ENCODE measurements at regions not wholly inside any gene's neighbourhood (a gene's known extent, or its start where the extent isn't known, plus 50 kb on each side); places are given as distances from the start of the nearest gene placed in this dataset.

DNA sequence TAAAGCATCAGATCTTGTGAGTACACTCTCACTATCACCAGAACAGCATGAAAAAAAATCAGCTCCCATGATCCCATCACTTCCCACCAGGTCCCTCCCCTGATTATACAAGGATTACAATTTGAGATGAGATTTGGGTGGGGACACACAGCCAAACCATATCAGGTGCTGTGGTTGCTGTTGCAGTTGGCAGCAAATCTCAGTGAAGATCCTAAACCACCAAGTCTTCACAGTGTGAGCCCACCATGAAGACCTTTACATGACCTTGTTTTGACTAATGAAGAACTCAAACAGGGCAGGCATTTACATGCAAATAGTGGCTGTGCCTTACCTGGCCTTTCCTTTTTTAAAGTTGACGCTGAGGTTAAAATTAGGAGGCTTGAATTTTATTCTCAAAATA lies 242.6 kb downstream of the ACTR3B start:
- BruUV-seq (replicated peaks) = no TSS peak
- H3K9me3 ChIP-seq (ENCODE audit: low read depth, low read length, poor library complexity, severe bottlenecking) = no peaks in the 10 kb centered on the region
- TF ChIP-seq EZH2 (IDR thresholded peaks at IDR 0.05; ENCODE audit: borderline replicate concordance, low read depth, low read length, poor library complexity, severe bottlenecking) = no peak
- TF ChIP-seq, protein P1, sequence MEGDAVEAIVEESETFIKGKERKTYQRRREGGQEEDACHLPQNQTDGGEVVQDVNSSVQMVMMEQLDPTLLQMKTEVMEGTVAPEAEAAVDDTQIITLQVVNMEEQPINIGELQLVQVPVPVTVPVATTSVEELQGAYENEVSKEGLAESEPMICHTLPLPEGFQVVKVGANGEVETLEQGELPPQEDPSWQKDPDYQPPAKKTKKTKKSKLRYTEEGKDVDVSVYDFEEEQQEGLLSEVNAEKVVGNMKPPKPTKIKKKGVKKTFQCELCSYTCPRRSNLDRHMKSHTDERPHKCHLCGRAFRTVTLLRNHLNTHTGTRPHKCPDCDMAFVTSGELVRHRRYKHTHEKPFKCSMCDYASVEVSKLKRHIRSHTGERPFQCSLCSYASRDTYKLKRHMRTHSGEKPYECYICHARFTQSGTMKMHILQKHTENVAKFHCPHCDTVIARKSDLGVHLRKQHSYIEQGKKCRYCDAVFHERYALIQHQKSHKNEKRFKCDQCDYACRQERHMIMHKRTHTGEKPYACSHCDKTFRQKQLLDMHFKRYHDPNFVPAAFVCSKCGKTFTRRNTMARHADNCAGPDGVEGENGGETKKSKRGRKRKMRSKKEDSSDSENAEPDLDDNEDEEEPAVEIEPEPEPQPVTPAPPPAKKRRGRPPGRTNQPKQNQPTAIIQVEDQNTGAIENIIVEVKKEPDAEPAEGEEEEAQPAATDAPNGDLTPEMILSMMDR (conservative IDR thresholded peaks at IDR 0.05; ENCODE audit: low read depth, low read length) = no peak
- ChIA-PET POLR2A (ENCODE audit: low non-redundant PET) (no interaction called here), CTCF (no interaction called here)
- no peaks in the 10 kb centered on the region for H3K4me1 ChIP-seq (ENCODE audit: insufficient read depth, low read length, poor library complexity, severe bottlenecking)
- no peak overlapping the region for H3K4me3 ChIP-seq (ENCODE audit: low read depth, low read length, poor library complexity, severe bottlenecking)
- no peaks in the 10 kb centered on the region for H3K36me3 ChIP-seq (ENCODE audit: insufficient read depth, low read length, poor library complexity, severe bottlenecking)
- DNase-seq (ENCODE audit: low spot score) = no peak
- peaks cover 18% of the 10 kb centered on the region for H3K27me3 ChIP-seq (replicated peaks; ENCODE audit: insufficient read depth, low read depth, low read length, poor library complexity)
- H3K27ac ChIP-seq (ENCODE audit: low read depth, low read length, poor library complexity, severe bottlenecking) = no peak overlapping the region
- intact Hi-C loops (cut with micrococcal nuclease; ENCODE audit: unreplicated experiment) = no loop called here

- peaks cover 14% of the 10 kb centered on the region for H3K27me3 ChIP-seq (replicated peaks; ENCODE audit: insufficient read depth, low read depth, low read length, poor library complexity)
- TF ChIP-seq EZH2 (IDR thresholded peaks at IDR 0.05; ENCODE audit: borderline replicate concordance, low read depth, low read length, poor library complexity, severe bottlenecking) = no peak
- TF ChIP-seq, protein P1 (conservative IDR thresholded peaks at IDR 0.05; ENCODE audit: low read depth, low read length) = no peak
- no peaks in the 10 kb centered on the region for H3K4me1 ChIP-seq (ENCODE audit: insufficient read depth, low read length, poor library complexity, severe bottlenecking)
- ChIA-PET CTCF (no interaction called here), POLR2A (ENCODE audit: low non-redundant PET) (no interaction called here)
- no peak for DNase-seq (ENCODE audit: low spot score)
- H3K27ac ChIP-seq (ENCODE audit: low read depth, low read length, poor library complexity, severe bottlenecking) = no peak overlapping the region
- H3K9me3 ChIP-seq (ENCODE audit: low read depth, low read length, poor library complexity, severe bottlenecking) = no peaks in the 10 kb centered on the region
- no TSS peak for BruUV-seq (replicated peaks)
- no peak overlapping the region for H3K4me3 ChIP-seq (ENCODE audit: low read depth, low read length, poor library complexity, severe bottlenecking)
- no peaks in the 10 kb centered on the region for H3K36me3 ChIP-seq (ENCODE audit: insufficient read depth, low read length, poor library complexity, severe bottlenecking)
- intact Hi-C loops (cut with micrococcal nuclease; ENCODE audit: unreplicated experiment) = no loop called here
These were observed 243.0 kb downstream of the ACTR3B start for GRCh38 chr7:153002572-153002971.

DNA sequence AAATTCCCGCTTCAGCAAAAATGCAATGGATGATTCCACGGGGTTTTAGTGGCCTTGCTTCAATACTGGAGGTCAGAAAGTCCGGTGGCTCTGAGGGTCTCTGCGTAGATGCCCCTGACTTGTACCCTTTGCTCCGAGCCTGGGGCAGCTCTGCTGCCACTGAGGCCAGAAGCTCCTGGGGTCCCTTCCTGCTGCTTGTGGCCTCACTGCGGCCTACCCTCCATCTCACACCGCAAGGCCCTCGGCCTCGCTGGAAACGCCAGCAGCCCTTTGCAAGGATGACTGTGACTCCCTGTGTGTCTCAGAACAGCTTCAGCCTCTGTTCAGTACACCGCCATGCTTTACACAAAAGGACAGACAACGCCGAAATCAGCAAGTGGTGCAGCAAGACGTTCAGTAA lies 244.8 kb downstream of the ACTR3B start:
- Histone ChIP-seq H3K9me3 (ENCODE audit: low read depth, low read length, poor library complexity, severe bottlenecking) (no peaks in the 10 kb centered on the region), H3K4me1 (ENCODE audit: insufficient read depth, low read length, poor library complexity, severe bottlenecking) (no peaks in the 10 kb centered on the region), H3K27ac (ENCODE audit: low read depth, low read length, poor library complexity, severe bottlenecking) (no peak overlapping the region), H3K27me3 (replicated peaks; ENCODE audit: insufficient read depth, low read depth, low read length, poor library complexity) (peaks cover 19% of the 10 kb centered on the region), H3K4me3 (ENCODE audit: low read depth, low read length, poor library complexity, severe bottlenecking) (no peak overlapping the region), H3K36me3 (ENCODE audit: insufficient read depth, low read length, poor library complexity, severe bottlenecking) (no peaks in the 10 kb centered on the region)
- POLR2A ChIA-PET (ENCODE audit: low non-redundant PET) = no interaction called here
- CTCF ChIA-PET = no interaction called here
- no TSS peak for BruUV-seq (replicated peaks)
- no peak for DNase-seq (ENCODE audit: low spot score)
- TF ChIP-seq EZH2 (IDR thresholded peaks at IDR 0.05; ENCODE audit: borderline replicate concordance, low read depth, low read length, poor library complexity, severe bottlenecking) = no peak
- TF ChIP-seq, protein P1 (conservative IDR thresholded peaks at IDR 0.05; ENCODE audit: low read depth, low read length) = no peak
- intact Hi-C loops (cut with micrococcal nuclease; ENCODE audit: unreplicated experiment) = no loop called here

Data from A673 (cell line).